ENCODE measurements at regions not wholly inside any gene's neighbourhood (a gene's known extent, or its start where the extent isn't known, plus 50 kb on each side); places are given as distances from the start of the nearest gene placed in this dataset.

DNA sequence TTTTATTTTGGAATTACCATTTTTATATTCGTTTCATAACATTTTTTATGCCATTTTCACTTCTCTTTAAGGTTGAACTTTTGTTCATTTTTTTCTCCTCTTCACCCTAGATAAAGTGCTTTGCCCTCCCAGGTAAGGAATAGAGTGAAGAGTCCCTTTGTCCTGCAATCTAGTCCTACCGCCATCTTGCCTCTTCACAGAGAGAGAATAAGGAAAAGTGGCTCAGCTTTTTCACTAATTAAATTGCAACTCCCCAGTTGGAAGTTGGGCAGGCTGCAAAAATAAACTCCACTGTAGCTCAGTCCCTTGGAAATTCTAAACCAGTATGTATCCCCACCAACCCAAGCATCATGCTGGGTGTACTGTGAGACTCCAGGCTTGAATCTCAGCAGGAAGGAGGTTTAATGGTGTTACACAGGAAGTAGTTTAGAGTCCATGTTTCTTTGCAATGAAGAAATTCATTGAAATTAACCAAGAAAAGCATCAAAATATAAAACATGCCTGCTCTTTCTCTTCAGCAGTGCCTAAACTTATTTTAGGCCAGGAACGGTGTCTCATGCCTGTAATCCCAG lies 60.3 kb upstream of the PCSK1 start:
- TF ChIP-seq, protein P1, sequence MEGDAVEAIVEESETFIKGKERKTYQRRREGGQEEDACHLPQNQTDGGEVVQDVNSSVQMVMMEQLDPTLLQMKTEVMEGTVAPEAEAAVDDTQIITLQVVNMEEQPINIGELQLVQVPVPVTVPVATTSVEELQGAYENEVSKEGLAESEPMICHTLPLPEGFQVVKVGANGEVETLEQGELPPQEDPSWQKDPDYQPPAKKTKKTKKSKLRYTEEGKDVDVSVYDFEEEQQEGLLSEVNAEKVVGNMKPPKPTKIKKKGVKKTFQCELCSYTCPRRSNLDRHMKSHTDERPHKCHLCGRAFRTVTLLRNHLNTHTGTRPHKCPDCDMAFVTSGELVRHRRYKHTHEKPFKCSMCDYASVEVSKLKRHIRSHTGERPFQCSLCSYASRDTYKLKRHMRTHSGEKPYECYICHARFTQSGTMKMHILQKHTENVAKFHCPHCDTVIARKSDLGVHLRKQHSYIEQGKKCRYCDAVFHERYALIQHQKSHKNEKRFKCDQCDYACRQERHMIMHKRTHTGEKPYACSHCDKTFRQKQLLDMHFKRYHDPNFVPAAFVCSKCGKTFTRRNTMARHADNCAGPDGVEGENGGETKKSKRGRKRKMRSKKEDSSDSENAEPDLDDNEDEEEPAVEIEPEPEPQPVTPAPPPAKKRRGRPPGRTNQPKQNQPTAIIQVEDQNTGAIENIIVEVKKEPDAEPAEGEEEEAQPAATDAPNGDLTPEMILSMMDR (IDR thresholded peaks at IDR 0.05): no peak
- TF ChIP-seq ZFX (IDR thresholded peaks at IDR 0.05; ENCODE audit: borderline replicate concordance): no peak
